Left forelimb (tissue), 1 donor: ENCODE measurements at regions not wholly inside any gene's neighbourhood (a gene's known extent, or its start where the extent isn't known, plus 50 kb on each side); places are given as distances from the start of the nearest gene placed in this dataset.
"Not testable (repeated sequence)": the region's sequence is repeated elsewhere in the genome, so short reads cannot be mapped to it uniquely, and the experiment has no call there.

Experiments used
- DNase-seq: peaks from one replicate; pipeline ENCODE4 v3.0.0-alpha.2; 2018; ENCODE audit warnings: low spot score

GRCh38 chr1:242735323-242735722 lies 210.8 kb upstream of the PLD5 start:
- no peak for DNase-seq

- no peak for DNase-seq
Measured at GRCh38 chr1:242731446-242731845, 206.9 kb upstream of the PLD5 start.

GRCh38 chr1:242728696-242729095 lies 204.2 kb upstream of the PLD5 start:
- no peak for DNase-seq

- no peak for DNase-seq
Measured at GRCh38 chr1:242723044-242723716, 198.7 kb upstream of the PLD5 start.

- no peak for DNase-seq
Measured at GRCh38 chr1:242718967-242719366, 194.5 kb upstream of the PLD5 start.

- DNase-seq = no peak
Measured at GRCh38 chr1:242712248-242712647, 187.8 kb upstream of the PLD5 start.

GRCh38 chr1:242710847-242711246 lies 186.3 kb upstream of the PLD5 start:
- no peak for DNase-seq

- no peak for DNase-seq
Measured at GRCh38 chr1:242710286-242710685, 185.8 kb upstream of the PLD5 start.

GRCh38 chr1:242703467-242703866 lies 179.0 kb upstream of the PLD5 start:
- no peak for DNase-seq

GRCh38 chr1:242692988-242693387 lies 168.5 kb upstream of the PLD5 start:
- no peak for DNase-seq

- DNase-seq = no peak
Measured at GRCh38 chr1:242691610-242691945, 167.1 kb upstream of the PLD5 start.

- DNase-seq = no peak
Measured at GRCh38 chr1:242690849-242691609, 166.5 kb upstream of the PLD5 start.

GRCh38 chr1:242689378-242689777 lies 164.9 kb upstream of the PLD5 start:
- no peak for DNase-seq

GRCh38 chr1:242674951-242675645 lies 150.6 kb upstream of the PLD5 start:
- DNase-seq = no peak

- no peak for DNase-seq
Measured at GRCh38 chr1:242673652-242674051, 149.2 kb upstream of the PLD5 start.

GRCh38 chr1:242673165-242673564 lies 148.7 kb upstream of the PLD5 start:
- DNase-seq = not testable (repeated sequence)

- no peak for DNase-seq
Measured at GRCh38 chr1:242670019-242670418, 145.5 kb upstream of the PLD5 start.

GRCh38 chr1:242662886-242663285 lies 138.4 kb upstream of the PLD5 start:
- DNase-seq = no peak

GRCh38 chr1:242653772-242654171 lies 129.3 kb upstream of the PLD5 start:
- not testable (repeated sequence) for DNase-seq

- DNase-seq = no peak
Measured at GRCh38 chr1:242651817-242652216, 127.3 kb upstream of the PLD5 start.

- no peak for DNase-seq
Measured at GRCh38 chr1:242641461-242641860, 117.0 kb upstream of the PLD5 start.

- no peak for DNase-seq
Measured at GRCh38 chr1:242639104-242639503, 114.6 kb upstream of the PLD5 start.

- no peak for DNase-seq
Measured at GRCh38 chr1:242634732-242635131, 110.2 kb upstream of the PLD5 start.
